ENCODE measurements at regions not wholly inside any gene's neighbourhood (a gene's known extent, or its start where the extent isn't known, plus 50 kb on each side); places are given as distances from the start of the nearest gene placed in this dataset.
A peak's percentile ranks its signal among the peaks of the same experiment; 100 is the strongest.

DNA sequence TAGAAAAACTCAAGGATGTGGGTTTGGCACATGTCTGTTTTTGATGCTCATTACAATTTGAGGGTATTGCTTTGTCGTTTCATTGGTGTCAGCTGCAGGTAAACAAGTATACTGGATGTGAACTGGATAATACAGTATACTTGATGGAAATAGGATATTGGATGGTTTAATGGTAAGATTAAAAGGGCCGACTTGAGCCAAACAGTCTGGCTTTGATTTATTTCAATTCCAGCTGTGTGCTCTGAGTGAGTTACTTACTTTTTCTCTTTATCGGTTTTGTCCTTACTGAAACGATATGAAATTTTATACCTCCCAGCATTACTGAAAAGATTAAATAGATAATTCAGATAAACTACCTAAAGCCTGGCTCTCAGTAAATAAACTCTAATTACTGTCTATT lies 227.6 kb downstream of the ASXL3 start:
- no peak for DNase-seq

DNA sequence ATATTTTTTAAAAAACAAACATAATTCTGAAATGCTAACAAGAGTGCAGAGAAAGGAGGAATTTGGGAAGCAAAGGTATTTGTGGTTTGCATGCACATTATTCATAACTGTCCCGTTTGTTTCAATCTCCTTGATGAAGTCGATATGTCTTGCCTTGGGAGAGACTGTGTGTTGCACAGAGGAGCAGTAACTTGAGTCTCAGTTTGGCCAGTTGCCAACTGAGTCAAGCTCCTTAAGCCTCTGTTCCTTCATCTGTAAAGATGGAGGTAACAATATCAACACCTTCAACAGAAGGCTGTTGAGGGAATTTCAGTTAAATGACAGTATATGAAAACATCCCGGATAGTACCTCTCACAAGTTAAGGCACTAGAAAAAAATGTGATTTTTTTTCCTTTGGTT lies 226.2 kb downstream of the ASXL3 start:
- peak; percentile 78 for DNase-seq

DNA sequence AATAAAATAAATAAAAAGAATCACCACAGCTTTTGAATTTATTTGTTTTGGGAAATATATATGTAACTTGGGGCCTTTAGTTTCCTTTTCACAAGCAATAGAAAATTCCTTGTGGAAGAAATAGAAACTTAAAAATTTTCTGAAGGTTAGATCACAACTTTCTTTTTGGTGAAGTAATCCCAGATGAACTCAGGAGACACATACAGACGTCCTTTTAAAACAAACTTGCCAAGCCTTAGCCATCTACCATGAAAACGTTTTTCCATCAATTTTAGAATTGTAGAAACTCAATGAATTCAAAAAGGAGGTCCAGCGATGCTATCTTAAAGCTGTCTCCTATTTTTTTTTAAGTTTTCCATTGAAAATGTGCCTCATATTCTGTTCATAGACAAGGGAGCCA lies 225.6 kb downstream of the ASXL3 start:
- DNase-seq, result peak; percentile 11

DNA sequence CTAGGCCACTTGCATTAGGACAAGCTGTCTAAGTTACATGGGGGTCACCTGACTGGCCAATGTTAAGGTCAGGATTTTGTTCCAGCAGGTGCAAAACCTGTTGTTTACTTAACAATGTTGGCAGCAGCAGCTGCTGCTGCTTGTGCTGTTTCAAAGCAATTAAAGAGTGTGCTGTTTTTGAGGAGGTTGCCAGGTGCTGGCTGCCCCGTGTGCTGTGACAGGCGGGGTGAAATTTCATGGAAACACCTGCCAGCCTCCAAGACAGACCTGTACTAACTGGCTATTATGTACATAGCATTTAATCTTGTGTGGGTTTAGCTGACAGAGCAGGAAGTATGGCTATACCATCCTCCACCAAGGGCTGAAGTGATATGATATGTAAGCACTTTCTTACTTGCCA lies 224.9 kb downstream of the ASXL3 start:
- no peak for DNase-seq
